ENCODE measurements at regions not wholly inside any gene's neighbourhood (a gene's known extent, or its start where the extent isn't known, plus 50 kb on each side); places are given as distances from the start of the nearest gene placed in this dataset.

- no peak for TF ChIP-seq POLR2A (IDR thresholded peaks at IDR 0.05; ENCODE audit: low read depth, low read length)
- TF ChIP-seq CTCF (IDR thresholded peaks at IDR 0.05; ENCODE audit: extremely low read depth in 1 of 2, insufficient read depth in 1 of 2, low read depth in 1 of 2, low read length in 2 of 2) = no peak
- TF ChIP-seq, protein P1, sequence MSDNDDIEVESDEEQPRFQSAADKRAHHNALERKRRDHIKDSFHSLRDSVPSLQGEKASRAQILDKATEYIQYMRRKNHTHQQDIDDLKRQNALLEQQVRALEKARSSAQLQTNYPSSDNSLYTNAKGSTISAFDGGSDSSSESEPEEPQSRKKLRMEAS (IDR thresholded peaks at IDR 0.05; ENCODE audit: insufficient read depth, insufficient read length) = no peak
These were observed 170.9 kb upstream of the PARP11 start for GRCh38 chr12:4044101-4044500.

Data from endothelial cell of umbilical vein (primary cell).